IPS-18c (cell line): ENCODE measurements at regions not wholly inside any gene's neighbourhood (a gene's known extent, or its start where the extent isn't known, plus 50 kb on each side); places are given as distances from the start of the nearest gene placed in this dataset.
A peak's percentile ranks its signal among the peaks of the same experiment; 100 is the strongest.
"Not testable (repeated sequence)": the region's sequence is repeated elsewhere in the genome, so short reads cannot be mapped to it uniquely, and the experiment has no call there.

Experiments used
- H3K4me3 ChIP-seq: 2 replicates; pipeline ENCODE4 v1.7.0; 2013; ENCODE audit warnings: low read depth, mild to moderate bottlenecking, low read length, moderate library complexity; ENCODE audit not compliant: insufficient read depth
- H3K9me3 ChIP-seq: one replicate; pipeline ENCODE4 v1.6.1; 2013; ENCODE audit warnings: mild to moderate bottlenecking, low read length, moderate library complexity; ENCODE audit not compliant: control insufficient read depth, insufficient read depth

- Histone ChIP-seq H3K4me3 (no peak overlapping the region), H3K9me3 (peaks cover 2% of the 10 kb centered on the region)
Observed at GRCh38 chr3:194053136-194053535, 82.8 kb upstream of the HES1 start.

- no peak overlapping the region for H3K4me3 ChIP-seq
- peaks cover 2% of the 10 kb centered on the region for H3K9me3 ChIP-seq
Observed at GRCh38 chr3:194054016-194054415, 81.9 kb upstream of the HES1 start.

- Histone ChIP-seq H3K4me3 (no peak overlapping the region), H3K9me3 (peaks cover 2% of the 10 kb centered on the region)
Observed at GRCh38 chr3:194054540-194054939, 81.4 kb upstream of the HES1 start.

GRCh38 chr3:194054961-194055360 lies 81.0 kb upstream of the HES1 start:
- H3K9me3 ChIP-seq: peaks cover 2% of the 10 kb centered on the region
- H3K4me3 ChIP-seq: no peak overlapping the region

GRCh38 chr3:194056323-194056722 lies 79.6 kb upstream of the HES1 start:
- H3K4me3 ChIP-seq, H3K9me3 ChIP-seq: not testable (repeated sequence)

GRCh38 chr3:194056731-194057415 lies 79.1 kb upstream of the HES1 start:
- no peaks in the 10 kb centered on the region for H3K9me3 ChIP-seq
- no peak overlapping the region for H3K4me3 ChIP-seq

- H3K4me3 ChIP-seq: no peak overlapping the region
- H3K9me3 ChIP-seq: no peaks in the 10 kb centered on the region
Observed at GRCh38 chr3:194057570-194058188, 78.3 kb upstream of the HES1 start.

- no peaks in the 10 kb centered on the region for H3K9me3 ChIP-seq
- H3K4me3 ChIP-seq: no peak overlapping the region
Observed at GRCh38 chr3:194058189-194058571, 77.8 kb upstream of the HES1 start.

- H3K4me3 ChIP-seq: no peak overlapping the region; the same call in 1 of the 2 replicates
Observed at GRCh38 chr3:194058753-194059152, 77.2 kb upstream of the HES1 start.

GRCh38 chr3:194061421-194062030 lies 74.4 kb upstream of the HES1 start:
- Histone ChIP-seq H3K4me3 (no peak overlapping the region), H3K9me3 (no peaks in the 10 kb centered on the region)

More at GRCh38 chr3:194058753-194059152, 77.2 kb upstream of the HES1 start:
- H3K9me3 ChIP-seq: no peaks in the 10 kb centered on the region

GRCh38 chr3:194062830-194063229 lies 73.1 kb upstream of the HES1 start:
- Histone ChIP-seq H3K4me3 (no peak overlapping the region), H3K9me3 (no peaks in the 10 kb centered on the region)

GRCh38 chr3:194064380-194065332 lies 71.3 kb upstream of the HES1 start:
- Histone ChIP-seq H3K9me3 (no peaks in the 10 kb centered on the region), H3K4me3 (no peak overlapping the region)

GRCh38 chr3:194067327-194067726 lies 68.6 kb upstream of the HES1 start:
- not testable (repeated sequence) for H3K9me3 ChIP-seq, H3K4me3 ChIP-seq

GRCh38 chr3:194067949-194068362 lies 68.0 kb upstream of the HES1 start:
- Histone ChIP-seq H3K9me3 (no peaks in the 10 kb centered on the region), H3K4me3 (no peak overlapping the region)

GRCh38 chr3:194069421-194070219 lies 66.3 kb upstream of the HES1 start:
- no peaks in the 10 kb centered on the region for H3K9me3 ChIP-seq
- H3K4me3 ChIP-seq: no peak overlapping the region

GRCh38 chr3:194070220-194070633 lies 65.7 kb upstream of the HES1 start:
- Histone ChIP-seq H3K9me3 (no peaks in the 10 kb centered on the region), H3K4me3 (peak overlapping the region; percentile 51)
